Neural progenitor cell (in vitro differentiated cells): ENCODE measurements at regions not wholly inside any gene's neighbourhood (a gene's known extent, or its start where the extent isn't known, plus 50 kb on each side); places are given as distances from the start of the nearest gene placed in this dataset.

Experiments used
- EZH2 ChIP-seq: fragments of 200-600 bp; sonication (generic); IDR thresholded peaks from 2 replicates; pipeline ENCODE4 v1.6.1; 2017; ENCODE audit warnings: antibody characterized with exemption, mild to moderate bottlenecking, moderate library complexity
- TF ChIP-seq, protein P1 (sequence below): fragments of 200-600 bp; sonication (generic); IDR thresholded peaks from 2 replicates; pipeline ENCODE4 v1.5.1; 2017; ENCODE audit warnings: antibody characterized with exemption, mild to moderate bottlenecking

DNA sequence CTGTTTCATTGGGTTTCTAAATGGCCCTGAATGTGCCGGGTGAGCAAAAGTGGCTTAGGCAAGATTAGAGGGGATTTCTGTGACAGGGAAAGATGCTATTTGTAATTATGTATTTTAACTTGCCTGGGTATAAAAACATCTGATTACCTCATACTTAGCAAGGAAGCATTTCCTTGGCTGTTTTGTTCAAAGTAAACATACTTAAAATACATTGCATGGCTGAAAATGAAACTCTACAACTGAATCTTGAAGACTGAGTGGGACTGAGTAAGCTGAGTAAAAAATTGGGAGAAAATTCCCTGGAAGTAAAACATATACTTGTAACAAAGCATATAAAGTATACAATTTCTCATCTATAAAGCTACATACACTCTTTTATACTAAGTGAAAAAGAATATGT is 197.5 kb downstream of the IRX1 start:
- TF ChIP-seq, protein P1, sequence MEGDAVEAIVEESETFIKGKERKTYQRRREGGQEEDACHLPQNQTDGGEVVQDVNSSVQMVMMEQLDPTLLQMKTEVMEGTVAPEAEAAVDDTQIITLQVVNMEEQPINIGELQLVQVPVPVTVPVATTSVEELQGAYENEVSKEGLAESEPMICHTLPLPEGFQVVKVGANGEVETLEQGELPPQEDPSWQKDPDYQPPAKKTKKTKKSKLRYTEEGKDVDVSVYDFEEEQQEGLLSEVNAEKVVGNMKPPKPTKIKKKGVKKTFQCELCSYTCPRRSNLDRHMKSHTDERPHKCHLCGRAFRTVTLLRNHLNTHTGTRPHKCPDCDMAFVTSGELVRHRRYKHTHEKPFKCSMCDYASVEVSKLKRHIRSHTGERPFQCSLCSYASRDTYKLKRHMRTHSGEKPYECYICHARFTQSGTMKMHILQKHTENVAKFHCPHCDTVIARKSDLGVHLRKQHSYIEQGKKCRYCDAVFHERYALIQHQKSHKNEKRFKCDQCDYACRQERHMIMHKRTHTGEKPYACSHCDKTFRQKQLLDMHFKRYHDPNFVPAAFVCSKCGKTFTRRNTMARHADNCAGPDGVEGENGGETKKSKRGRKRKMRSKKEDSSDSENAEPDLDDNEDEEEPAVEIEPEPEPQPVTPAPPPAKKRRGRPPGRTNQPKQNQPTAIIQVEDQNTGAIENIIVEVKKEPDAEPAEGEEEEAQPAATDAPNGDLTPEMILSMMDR: no peak
- no peak for TF ChIP-seq EZH2
